Endodermal cell (in vitro differentiated cells): ENCODE measurements at regions not wholly inside any gene's neighbourhood (a gene's known extent, or its start where the extent isn't known, plus 50 kb on each side); places are given as distances from the start of the nearest gene placed in this dataset.

Source experiments
- DNase-seq: peaks from one replicate; pipeline ENCODE4 v3.0.0-alpha.2; 2017
- H3K27ac ChIP-seq: 2 replicates; pipeline ENCODE4 v1.5.1; 2013; ENCODE audit warnings: mild to moderate bottlenecking, low read depth, low read length, moderate library complexity
- H3K27me3 ChIP-seq: 2 replicates; pipeline ENCODE4 v1.6.1; 2013; ENCODE audit warnings: mild to moderate bottlenecking, low read length, moderate library complexity; ENCODE audit not compliant: insufficient read depth, control insufficient read depth, poor library complexity, severe bottlenecking
- H3K36me3 ChIP-seq: 2 replicates; pipeline ENCODE4 v1.7.0; 2013; ENCODE audit warnings: mild to moderate bottlenecking, low read length, moderate library complexity; ENCODE audit not compliant: control insufficient read depth, insufficient read depth
- H3K4me1 ChIP-seq: one replicate; pipeline ENCODE4 v1.7.0; 2013; ENCODE audit warnings: low read length; ENCODE audit not compliant: control insufficient read depth, insufficient read depth
- H3K4me3 ChIP-seq: 2 replicates; pipeline ENCODE4 v1.5.1; 2013; ENCODE audit warnings: mild to moderate bottlenecking, low read length, moderate library complexity
- H3K9ac ChIP-seq: 2 replicates; pipeline ENCODE4 v1.6.1; 2013; ENCODE audit warnings: mild to moderate bottlenecking, low read length, moderate library complexity; ENCODE audit not compliant: poor library complexity, severe bottlenecking; ENCODE audit errors: extremely low read depth
- H3K9me3 ChIP-seq: 2 replicates; pipeline ENCODE4 v1.6.1; 2013; ENCODE audit warnings: mild to moderate bottlenecking, low read length, moderate library complexity; ENCODE audit not compliant: control insufficient read depth
- H3K27ac Mint-ChIP-seq: 2 replicates; pipeline ENCODE4 v1.8.0; 2020; ENCODE audit warnings: mixed read lengths
- H3K27me3 Mint-ChIP-seq: 2 replicates; pipeline ENCODE4 v1.8.0; 2021; ENCODE audit warnings: mild to moderate bottlenecking, mixed read lengths; ENCODE audit not compliant: insufficient read depth
- H3K36me3 Mint-ChIP-seq: 2 replicates; pipeline ENCODE4 v1.8.0; 2020; ENCODE audit warnings: low read depth, mixed read lengths
- H3K4me1 Mint-ChIP-seq: 2 replicates; pipeline ENCODE4 v1.8.0; 2020; ENCODE audit warnings: mixed read lengths
- H3K4me3 Mint-ChIP-seq: 2 replicates; pipeline ENCODE4 v1.8.0; 2020; ENCODE audit warnings: mild to moderate bottlenecking, moderate library complexity, mixed read lengths
- H3K9me3 Mint-ChIP-seq: 2 replicates; pipeline ENCODE4 v1.8.0; 2020; ENCODE audit warnings: mild to moderate bottlenecking, mixed read lengths
- whole genome bisulfite sequencing, 2 experiments: methylation state at CpG; one replicate each; pipeline versions ENCODE4 v1.1.5 to v1.1.7; 2013; ENCODE audit warnings: missing lambda C conversion rate in 2 of 2, mixed read lengths in 1 of 2; ENCODE audit not compliant: insufficient coverage in 1 of 2, insufficient read length in 1 of 2; 5-methylcytosine and 5-hydroxymethylcytosine counted together
- TF ChIP-seq, protein P1 (sequence below): fragments of 200-600 bp; sonication (generic); conservative IDR thresholded peaks from 2 replicates; pipeline ENCODE4 v1.5.0; 2021; ENCODE audit warnings: antibody characterized with exemption, mild to moderate bottlenecking

DNA sequence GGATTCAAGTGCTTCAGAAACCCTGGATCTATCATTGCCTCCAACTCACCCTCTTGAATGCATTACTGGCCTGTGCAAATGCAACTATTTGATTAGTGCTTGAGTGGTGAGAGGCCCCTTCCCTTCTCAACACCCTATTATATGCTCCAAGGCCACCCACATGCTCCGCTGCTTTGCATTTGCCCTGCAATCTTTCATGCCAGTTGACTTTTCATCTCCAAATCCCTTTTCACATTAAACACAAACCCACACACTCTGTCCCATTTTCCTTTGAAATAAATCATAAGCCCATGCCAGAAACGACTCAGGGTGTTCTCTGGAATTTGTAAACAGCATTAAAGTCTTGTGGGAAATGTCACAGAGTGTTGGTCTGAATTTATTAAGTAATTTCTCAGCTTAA lies 78.9 kb upstream of the CTTNBP2NL start:
- H3K27ac ChIP-seq, result no peak overlapping the region
- H3K27ac Mint-ChIP-seq, result no peak overlapping the region
- no peak overlapping the region for H3K9ac ChIP-seq
- no peak overlapping the region for H3K4me3 Mint-ChIP-seq
- H3K4me3 ChIP-seq, result no peak overlapping the region
- no peaks in the 10 kb centered on the region for H3K4me1 ChIP-seq
- WGBS, 2 experiments, result 86 to 96% methylated on average over 1 to 2 of the region's 2 CpGs
- H3K27me3 Mint-ChIP-seq, result peaks cover 39% of the 10 kb centered on the region
- H3K9me3 ChIP-seq, result no peaks in the 10 kb centered on the region
- peaks cover 4% of the 10 kb centered on the region for H3K27me3 ChIP-seq
- H3K9me3 Mint-ChIP-seq, result no peaks in the 10 kb centered on the region
- TF ChIP-seq, protein P1, sequence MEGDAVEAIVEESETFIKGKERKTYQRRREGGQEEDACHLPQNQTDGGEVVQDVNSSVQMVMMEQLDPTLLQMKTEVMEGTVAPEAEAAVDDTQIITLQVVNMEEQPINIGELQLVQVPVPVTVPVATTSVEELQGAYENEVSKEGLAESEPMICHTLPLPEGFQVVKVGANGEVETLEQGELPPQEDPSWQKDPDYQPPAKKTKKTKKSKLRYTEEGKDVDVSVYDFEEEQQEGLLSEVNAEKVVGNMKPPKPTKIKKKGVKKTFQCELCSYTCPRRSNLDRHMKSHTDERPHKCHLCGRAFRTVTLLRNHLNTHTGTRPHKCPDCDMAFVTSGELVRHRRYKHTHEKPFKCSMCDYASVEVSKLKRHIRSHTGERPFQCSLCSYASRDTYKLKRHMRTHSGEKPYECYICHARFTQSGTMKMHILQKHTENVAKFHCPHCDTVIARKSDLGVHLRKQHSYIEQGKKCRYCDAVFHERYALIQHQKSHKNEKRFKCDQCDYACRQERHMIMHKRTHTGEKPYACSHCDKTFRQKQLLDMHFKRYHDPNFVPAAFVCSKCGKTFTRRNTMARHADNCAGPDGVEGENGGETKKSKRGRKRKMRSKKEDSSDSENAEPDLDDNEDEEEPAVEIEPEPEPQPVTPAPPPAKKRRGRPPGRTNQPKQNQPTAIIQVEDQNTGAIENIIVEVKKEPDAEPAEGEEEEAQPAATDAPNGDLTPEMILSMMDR, result no peak
- no peaks in the 10 kb centered on the region for H3K36me3 ChIP-seq
- no peak for DNase-seq
- H3K4me1 Mint-ChIP-seq, result peaks cover 12% of the 10 kb centered on the region
- no peaks in the 10 kb centered on the region for H3K36me3 Mint-ChIP-seq

GRCh38 chr1:112317611-112318062 lies 78.4 kb upstream of the CTTNBP2NL start:
- H3K9me3 ChIP-seq, result no peaks in the 10 kb centered on the region
- no peaks in the 10 kb centered on the region for H3K36me3 ChIP-seq
- H3K9me3 Mint-ChIP-seq, result no peaks in the 10 kb centered on the region
- peaks cover 12% of the 10 kb centered on the region for H3K4me1 Mint-ChIP-seq
- no peak for DNase-seq
- H3K27me3 Mint-ChIP-seq, result peaks cover 36% of the 10 kb centered on the region
- no peak overlapping the region for H3K27ac ChIP-seq
- no peak overlapping the region for H3K4me3 ChIP-seq
- TF ChIP-seq, protein P1, result no peak
- H3K36me3 Mint-ChIP-seq, result no peaks in the 10 kb centered on the region
- no peaks in the 10 kb centered on the region for H3K4me1 ChIP-seq
- no peak overlapping the region for H3K27ac Mint-ChIP-seq
- H3K4me3 Mint-ChIP-seq, result no peak overlapping the region
- H3K27me3 ChIP-seq, result peaks cover 4% of the 10 kb centered on the region
- H3K9ac ChIP-seq, result no peak overlapping the region
- WGBS, 2 experiments, result 90 to 96% methylated on average over 6 of the region's 6 CpGs

DNA sequence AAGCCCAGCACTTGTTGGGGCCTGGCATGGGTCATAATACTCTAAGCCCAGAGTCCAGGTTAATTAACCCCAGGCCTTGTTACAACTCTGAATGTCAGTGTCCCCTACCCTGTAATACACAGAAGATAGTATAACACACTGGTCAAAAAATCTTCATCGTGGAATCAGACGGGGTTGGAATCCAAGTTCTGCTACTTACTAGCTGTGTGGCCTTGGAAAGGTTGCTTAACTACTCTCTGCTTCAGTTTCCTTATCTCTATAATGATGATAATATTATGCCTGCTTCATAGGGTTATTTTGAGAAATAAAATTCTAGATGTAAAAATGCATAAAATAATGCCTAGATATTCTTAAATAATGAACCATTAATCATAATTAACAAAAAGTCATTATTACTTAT lies 77.8 kb upstream of the CTTNBP2NL start:
- TF ChIP-seq, protein P1, result no peak
- 96% methylated on average over 2 of the region's 2 CpGs; no CpG with 5 or more reads in 1 of the 2 experiments for WGBS, 2 experiments
- peaks cover 37% of the 10 kb centered on the region for H3K27me3 Mint-ChIP-seq

More for the DNA sequence above, 77.8 kb upstream of the CTTNBP2NL start:
- no peaks in the 10 kb centered on the region for H3K9me3 Mint-ChIP-seq
- H3K4me1 Mint-ChIP-seq, result peaks cover 6% of the 10 kb centered on the region
- no peak overlapping the region for H3K4me3 Mint-ChIP-seq
- Histone ChIP-seq H3K9me3 (no peaks in the 10 kb centered on the region), H3K4me1 (no peaks in the 10 kb centered on the region), H3K27me3 (no peaks in the 10 kb centered on the region), H3K9ac (no peak overlapping the region), H3K36me3 (no peaks in the 10 kb centered on the region), H3K27ac (no peak overlapping the region), H3K4me3 (no peak overlapping the region)
- DNase-seq, result no peak
- H3K36me3 Mint-ChIP-seq, result no peaks in the 10 kb centered on the region
- no peak overlapping the region for H3K27ac Mint-ChIP-seq
